ACC112 (cell line): ENCODE measurements at regions not wholly inside any gene's neighbourhood (a gene's known extent, or its start where the extent isn't known, plus 50 kb on each side); places are given as distances from the start of the nearest gene placed in this dataset.

Source experiments
- H2AFZ ChIP-seq: fragments of 200-600 bp; sonication (generic); one replicate; pipeline ENCODE4 v1.6.0; 2017; ENCODE audit warnings: antibody characterized with exemption, low read length; ENCODE audit not compliant: unreplicated experiment
- H3K27ac ChIP-seq: fragments of 200-600 bp; sonication (generic); 2 replicates; pipeline ENCODE4 v1.5.1; 2014; ENCODE audit warnings: low read depth, mild to moderate bottlenecking, antibody characterized with exemption, low read length, moderate library complexity
- H3K27me3 ChIP-seq: fragments of 200-600 bp; sonication (generic); 2 replicates; pipeline ENCODE4 v1.6.1; 2014; ENCODE audit warnings: mild to moderate bottlenecking, antibody characterized with exemption, low read length, moderate library complexity, mixed read lengths; ENCODE audit not compliant: insufficient read depth
- H3K36me3 ChIP-seq: fragments of 200-600 bp; sonication (generic); 2 replicates; pipeline ENCODE4 v1.6.1; 2016; ENCODE audit warnings: mild to moderate bottlenecking, antibody characterized with exemption, low read length, moderate library complexity, mixed read lengths; ENCODE audit not compliant: insufficient read depth
- H3K4me1 ChIP-seq: fragments of 200-600 bp; sonication (generic); one replicate; pipeline ENCODE4 v1.6.1; 2016; ENCODE audit warnings: low read length, mixed read lengths; ENCODE audit not compliant: insufficient read depth, unreplicated experiment, control insufficient read depth
- H3K4me3 ChIP-seq: fragments of 200-600 bp; sonication (generic); 2 replicates; pipeline ENCODE4 v1.5.1; 2014; ENCODE audit warnings: mild to moderate bottlenecking, low read depth, low read length
- H3K79me2 ChIP-seq: fragments of 200-600 bp; sonication (generic); one replicate; pipeline ENCODE4 v1.6.0; 2016; ENCODE audit warnings: low read length; ENCODE audit not compliant: control insufficient read depth, unreplicated experiment, insufficient read depth

- Histone ChIP-seq H3K79me2 (no peaks in the 10 kb centered on the region), H3K4me1 (no peaks in the 10 kb centered on the region), H3K27ac (no peak overlapping the region), H3K4me3 (no peak overlapping the region), H3K36me3 (no peaks in the 10 kb centered on the region), H2AFZ (no peak overlapping the region), H3K27me3 (no peaks in the 10 kb centered on the region)
Observed at GRCh38 chr22:48018346-48018745, 1255.9 kb downstream of the TBC1D22A start.

- no peak overlapping the region for H3K27ac ChIP-seq
- H3K36me3 ChIP-seq, result no peaks in the 10 kb centered on the region
- H2AFZ ChIP-seq, result no peak overlapping the region
- no peak overlapping the region for H3K4me3 ChIP-seq
- no peaks in the 10 kb centered on the region for H3K79me2 ChIP-seq
- H3K4me1 ChIP-seq, result no peaks in the 10 kb centered on the region
- no peaks in the 10 kb centered on the region for H3K27me3 ChIP-seq
Observed at GRCh38 chr22:48015701-48016100, 1253.3 kb downstream of the TBC1D22A start.

GRCh38 chr22:48004936-48005335 lies 1242.5 kb downstream of the TBC1D22A start:
- Histone ChIP-seq H3K79me2 (no peaks in the 10 kb centered on the region), H3K4me1 (no peaks in the 10 kb centered on the region), H3K27ac (no peak overlapping the region), H3K36me3 (no peaks in the 10 kb centered on the region), H2AFZ (no peak overlapping the region), H3K27me3 (no peaks in the 10 kb centered on the region), H3K4me3 (no peak overlapping the region)

GRCh38 chr22:48004038-48004437 lies 1241.6 kb downstream of the TBC1D22A start:
- Histone ChIP-seq H3K4me1 (no peaks in the 10 kb centered on the region), H3K27me3 (no peaks in the 10 kb centered on the region), H3K4me3 (no peak overlapping the region), H2AFZ (no peak overlapping the region), H3K36me3 (no peaks in the 10 kb centered on the region), H3K79me2 (no peaks in the 10 kb centered on the region), H3K27ac (no peak overlapping the region)

GRCh38 chr22:48001101-48001500 lies 1238.7 kb downstream of the TBC1D22A start:
- Histone ChIP-seq H3K4me1 (no peaks in the 10 kb centered on the region), H3K36me3 (no peaks in the 10 kb centered on the region), H3K27me3 (no peaks in the 10 kb centered on the region), H3K79me2 (no peaks in the 10 kb centered on the region), H2AFZ (no peak overlapping the region), H3K27ac (no peak overlapping the region), H3K4me3 (no peak overlapping the region)

- no peak overlapping the region for H2AFZ ChIP-seq
- no peaks in the 10 kb centered on the region for H3K4me1 ChIP-seq
- no peak overlapping the region for H3K27ac ChIP-seq
- H3K4me3 ChIP-seq, result no peak overlapping the region
- H3K36me3 ChIP-seq, result no peaks in the 10 kb centered on the region
- no peaks in the 10 kb centered on the region for H3K79me2 ChIP-seq
- no peaks in the 10 kb centered on the region for H3K27me3 ChIP-seq
Observed at GRCh38 chr22:47997612-47998011, 1235.2 kb downstream of the TBC1D22A start.

- Histone ChIP-seq H2AFZ (no peak overlapping the region), H3K79me2 (no peaks in the 10 kb centered on the region), H3K4me1 (no peaks in the 10 kb centered on the region), H3K27ac (no peak overlapping the region), H3K4me3 (no peak overlapping the region), H3K27me3 (no peaks in the 10 kb centered on the region), H3K36me3 (no peaks in the 10 kb centered on the region)
Observed at GRCh38 chr22:47997052-47997590, 1234.7 kb downstream of the TBC1D22A start.

GRCh38 chr22:47996446-47996857 lies 1234.0 kb downstream of the TBC1D22A start:
- Histone ChIP-seq H3K27me3 (no peaks in the 10 kb centered on the region), H3K79me2 (no peaks in the 10 kb centered on the region), H3K27ac (no peak overlapping the region), H3K36me3 (no peaks in the 10 kb centered on the region), H3K4me3 (no peak overlapping the region), H2AFZ (no peak overlapping the region), H3K4me1 (no peaks in the 10 kb centered on the region)

- H3K4me1 ChIP-seq, result no peaks in the 10 kb centered on the region
- H3K27ac ChIP-seq, result no peak overlapping the region
- H2AFZ ChIP-seq, result no peak overlapping the region
- no peaks in the 10 kb centered on the region for H3K36me3 ChIP-seq
- no peaks in the 10 kb centered on the region for H3K79me2 ChIP-seq
- H3K4me3 ChIP-seq, result no peak overlapping the region
- H3K27me3 ChIP-seq, result no peaks in the 10 kb centered on the region
Observed at GRCh38 chr22:47995718-47996117, 1233.3 kb downstream of the TBC1D22A start.

- Histone ChIP-seq H3K4me3 (no peak overlapping the region), H3K36me3 (no peaks in the 10 kb centered on the region), H3K4me1 (no peaks in the 10 kb centered on the region), H3K27ac (no peak overlapping the region), H3K79me2 (no peaks in the 10 kb centered on the region), H2AFZ (no peak overlapping the region), H3K27me3 (no peaks in the 10 kb centered on the region)
Observed at GRCh38 chr22:47995264-47995627, 1232.8 kb downstream of the TBC1D22A start.

GRCh38 chr22:47994601-47995263 lies 1232.3 kb downstream of the TBC1D22A start:
- H3K27ac ChIP-seq, result no peak overlapping the region
- H3K27me3 ChIP-seq, result no peaks in the 10 kb centered on the region
- H3K36me3 ChIP-seq, result no peaks in the 10 kb centered on the region
- H2AFZ ChIP-seq, result no peak overlapping the region
- no peaks in the 10 kb centered on the region for H3K79me2 ChIP-seq
- H3K4me3 ChIP-seq, result no peak overlapping the region
- no peaks in the 10 kb centered on the region for H3K4me1 ChIP-seq
